ENCODE measurements at regions not wholly inside any gene's neighbourhood (a gene's known extent, or its start where the extent isn't known, plus 50 kb on each side); places are given as distances from the start of the nearest gene placed in this dataset.
A peak's percentile ranks its signal among the peaks of the same experiment; 100 is the strongest.

GRCh38 chr5:116359592-116359991 lies 215.0 kb downstream of the SEMA6A start:
- Histone ChIP-seq H3K27ac (ENCODE audit: low read depth, low read length) (no peak overlapping the region), H3K9me3 (ENCODE audit: low read length) (no peaks in the 10 kb centered on the region), H3K27me3 (ENCODE audit: insufficient read depth, low read length, poor library complexity, severe bottlenecking) (no peaks in the 10 kb centered on the region), H3K36me3 (ENCODE audit: insufficient read depth, low read length) (no peaks in the 10 kb centered on the region), H3K4me1 (ENCODE audit: insufficient read depth, low read length) (no peaks in the 10 kb centered on the region), H3K4me3 (ENCODE audit: low read length) (no peak overlapping the region)
- no peak for DNase-seq
- H3K36me3 Mint-ChIP-seq, result peaks cover 14 to 51% (median 22%) of the 10 kb centered on the region in 3 donors
- no peak overlapping the region for H3K27ac Mint-ChIP-seq
- H3K4me3 Mint-ChIP-seq, result no peak overlapping the region
- ChIA-PET CTCF (no interaction called here), POLR2A (no interaction called here)
- peaks cover 9 to 13% (median 12%) of the 10 kb centered on the region in 3 donors for H3K4me1 Mint-ChIP-seq
- no peaks in the 10 kb centered on the region for H3K27me3 Mint-ChIP-seq
- peaks cover 0 to 11% (median 2%) of the 10 kb centered on the region in 5 donors for H3K9me3 Mint-ChIP-seq

- H3K9me3 ChIP-seq (ENCODE audit: low read length), result no peaks in the 10 kb centered on the region
- H3K4me1 ChIP-seq (ENCODE audit: insufficient read depth, low read length), result no peaks in the 10 kb centered on the region
- no peaks in the 10 kb centered on the region for H3K27me3 Mint-ChIP-seq
- no peak overlapping the region for H3K27ac ChIP-seq (ENCODE audit: low read depth, low read length)
- peaks cover 9 to 13% (median 12%) of the 10 kb centered on the region in 3 donors for H3K4me1 Mint-ChIP-seq
- peaks cover 15 to 56% (median 22%) of the 10 kb centered on the region in 3 donors for H3K36me3 Mint-ChIP-seq
- no peak overlapping the region for H3K4me3 ChIP-seq (ENCODE audit: low read length)
- no peak overlapping the region for H3K4me3 Mint-ChIP-seq
- CTCF ChIA-PET, result no interaction called here
- peaks cover 3 to 17% (median 5%) of the 10 kb centered on the region in 5 donors for H3K9me3 Mint-ChIP-seq
- peak overlapping the region in 1 of 8 donors; percentile 4 for H3K27ac Mint-ChIP-seq
- H3K36me3 ChIP-seq (ENCODE audit: insufficient read depth, low read length), result no peaks in the 10 kb centered on the region
- no peaks in the 10 kb centered on the region for H3K27me3 ChIP-seq (ENCODE audit: insufficient read depth, low read length, poor library complexity, severe bottlenecking)
- DNase-seq, result no peak
- POLR2A ChIA-PET, result no interaction called here
Measured at GRCh38 chr5:116358911-116359418, 215.7 kb downstream of the SEMA6A start.

GRCh38 chr5:116358015-116358523 lies 216.6 kb downstream of the SEMA6A start:
- H3K9me3 Mint-ChIP-seq, result peaks cover 5 to 22% (median 7%) of the 10 kb centered on the region in 5 donors
- H3K36me3 Mint-ChIP-seq, result peaks cover 18 to 64% (median 26%) of the 10 kb centered on the region in 3 donors
- no peaks in the 10 kb centered on the region for H3K27me3 ChIP-seq (ENCODE audit: insufficient read depth, low read length, poor library complexity, severe bottlenecking)
- no peak overlapping the region for H3K4me3 ChIP-seq (ENCODE audit: low read length)
- peaks cover 9 to 13% (median 12%) of the 10 kb centered on the region in 3 donors for H3K4me1 Mint-ChIP-seq
- no peaks in the 10 kb centered on the region for H3K27me3 Mint-ChIP-seq
- H3K9me3 ChIP-seq (ENCODE audit: low read length), result no peaks in the 10 kb centered on the region
- H3K27ac ChIP-seq (ENCODE audit: low read depth, low read length), result no peak overlapping the region
- no peak overlapping the region for H3K4me3 Mint-ChIP-seq
- no peaks in the 10 kb centered on the region for H3K36me3 ChIP-seq (ENCODE audit: insufficient read depth, low read length)
- H3K4me1 ChIP-seq (ENCODE audit: insufficient read depth, low read length), result no peaks in the 10 kb centered on the region
- H3K27ac Mint-ChIP-seq, result no peak overlapping the region
- DNase-seq, result no peak
- ChIA-PET POLR2A (no interaction called here), CTCF (no interaction called here)

GRCh38 chr5:116355819-116356601 lies 218.6 kb downstream of the SEMA6A start:
- Histone ChIP-seq H3K36me3 (ENCODE audit: insufficient read depth, low read length) (no peaks in the 10 kb centered on the region), H3K4me1 (ENCODE audit: insufficient read depth, low read length) (no peaks in the 10 kb centered on the region), H3K27me3 (ENCODE audit: insufficient read depth, low read length, poor library complexity, severe bottlenecking) (no peaks in the 10 kb centered on the region), H3K27ac (ENCODE audit: low read depth, low read length) (no peak overlapping the region), H3K9me3 (ENCODE audit: low read length) (no peaks in the 10 kb centered on the region), H3K4me3 (ENCODE audit: low read length) (no peak overlapping the region)
- no peaks in the 10 kb centered on the region for H3K27me3 Mint-ChIP-seq
- peaks cover 3 to 30% (median 12%) of the 10 kb centered on the region in 5 donors for H3K9me3 Mint-ChIP-seq
- no peak overlapping the region for H3K4me3 Mint-ChIP-seq
- ChIA-PET POLR2A (no interaction called here), CTCF (no interaction called here)
- H3K27ac Mint-ChIP-seq, result no peak overlapping the region
- peaks cover 9 to 13% (median 12%) of the 10 kb centered on the region in 3 donors for H3K4me1 Mint-ChIP-seq
- H3K36me3 Mint-ChIP-seq, result peaks cover 21 to 80% (median 27%) of the 10 kb centered on the region in 3 donors
- DNase-seq, result no peak

GRCh38 chr5:116354699-116355098 lies 219.9 kb downstream of the SEMA6A start:
- ChIA-PET CTCF (no interaction called here), POLR2A (no interaction called here)
- Histone ChIP-seq H3K4me1 (ENCODE audit: insufficient read depth, low read length) (no peaks in the 10 kb centered on the region), H3K4me3 (ENCODE audit: low read length) (no peak overlapping the region), H3K36me3 (ENCODE audit: insufficient read depth, low read length) (no peaks in the 10 kb centered on the region), H3K9me3 (ENCODE audit: low read length) (no peaks in the 10 kb centered on the region), H3K27ac (ENCODE audit: low read depth, low read length) (no peak overlapping the region), H3K27me3 (ENCODE audit: insufficient read depth, low read length, poor library complexity, severe bottlenecking) (no peaks in the 10 kb centered on the region)
- Mint-ChIP-seq H3K36me3 (peaks cover 27 to 80% (median 34%) of the 10 kb centered on the region in 3 donors), H3K4me3 (no peak overlapping the region), H3K27ac (no peak overlapping the region), H3K27me3 (no peaks in the 10 kb centered on the region), H3K9me3 (peaks cover 9 to 39% (median 14%) of the 10 kb centered on the region in 5 donors), H3K4me1 (peaks cover 9 to 13% (median 10%) of the 10 kb centered on the region in 3 donors)
- no peak for DNase-seq

DNA sequence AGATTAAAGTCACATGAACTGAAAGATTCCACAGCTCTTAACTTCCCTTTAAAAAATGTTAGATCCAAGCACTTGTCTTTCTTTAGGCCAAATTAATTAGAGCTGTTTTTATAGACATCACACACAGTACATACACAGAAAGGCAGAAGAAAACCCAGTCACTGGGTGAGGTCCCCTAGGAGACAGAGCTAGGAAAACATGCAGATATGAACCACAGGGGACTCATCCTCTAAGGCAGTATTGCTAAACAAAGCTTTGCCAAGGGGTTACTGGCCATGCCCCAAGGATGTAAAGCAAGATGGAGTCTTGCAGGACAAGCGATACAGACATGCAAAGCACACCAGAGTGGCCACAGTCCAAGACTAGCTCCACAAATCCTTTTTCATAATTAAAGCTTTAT lies 227.0 kb downstream of the SEMA6A start:
- Mint-ChIP-seq H3K27me3 (no peaks in the 10 kb centered on the region), H3K9me3 (peaks cover 22 to 66% (median 32%) of the 10 kb centered on the region in 5 donors), H3K27ac (no peak overlapping the region), H3K36me3 (peaks cover 38 to 86% (median 57%) of the 10 kb centered on the region in 3 donors), H3K4me1 (no peaks in the 10 kb centered on the region), H3K4me3 (no peak overlapping the region)
- no peak overlapping the region for H3K27ac ChIP-seq (ENCODE audit: low read depth, low read length)
- H3K4me3 ChIP-seq (ENCODE audit: low read length), result no peak overlapping the region
- no peaks in the 10 kb centered on the region for H3K27me3 ChIP-seq (ENCODE audit: insufficient read depth, low read length, poor library complexity, severe bottlenecking)
- no peak for DNase-seq
- no peaks in the 10 kb centered on the region for H3K9me3 ChIP-seq (ENCODE audit: low read length)
- POLR2A ChIA-PET, result no interaction called here
- H3K4me1 ChIP-seq (ENCODE audit: insufficient read depth, low read length), result no peaks in the 10 kb centered on the region
- CTCF ChIA-PET, result no interaction called here
- no peaks in the 10 kb centered on the region for H3K36me3 ChIP-seq (ENCODE audit: insufficient read depth, low read length)

- no peak for DNase-seq
- POLR2A ChIA-PET, result no interaction called here
- H3K36me3 ChIP-seq (ENCODE audit: insufficient read depth, low read length), result no peaks in the 10 kb centered on the region
- no peak overlapping the region for H3K4me3 ChIP-seq (ENCODE audit: low read length)
- H3K4me3 Mint-ChIP-seq, result no peak overlapping the region
- H3K9me3 Mint-ChIP-seq, result peaks cover 31 to 65% (median 41%) of the 10 kb centered on the region in 5 donors
- no peaks in the 10 kb centered on the region for H3K4me1 ChIP-seq (ENCODE audit: insufficient read depth, low read length)
- no peak overlapping the region for H3K27ac ChIP-seq (ENCODE audit: low read depth, low read length)
- no peaks in the 10 kb centered on the region for H3K27me3 Mint-ChIP-seq
- no peaks in the 10 kb centered on the region for H3K27me3 ChIP-seq (ENCODE audit: insufficient read depth, low read length, poor library complexity, severe bottlenecking)
- no peaks in the 10 kb centered on the region for H3K9me3 ChIP-seq (ENCODE audit: low read length)
- CTCF ChIA-PET, result no interaction called here
- no peaks in the 10 kb centered on the region for H3K4me1 Mint-ChIP-seq
- H3K36me3 Mint-ChIP-seq, result peaks cover 21 to 67% (median 33%) of the 10 kb centered on the region in 3 donors
- no peak overlapping the region for H3K27ac Mint-ChIP-seq
Measured at GRCh38 chr5:116343961-116344360, 230.7 kb downstream of the SEMA6A start.
